Endothelial cell of umbilical vein (primary cell): ENCODE measurements at regions not wholly inside any gene's neighbourhood (a gene's known extent, or its start where the extent isn't known, plus 50 kb on each side); places are given as distances from the start of the nearest gene placed in this dataset.
A peak's percentile ranks its signal among the peaks of the same experiment; 100 is the strongest.

Experiments used
- BruUV-seq: library from RNA; stranded (reverse); fragments of 400-500 nt; replicated peaks from 2 replicates; lab custom pipeline; 2021; lab: Mats Ljungman, UMichigan
- CTCF ChIA-PET: fragments of 300-600, 350-600 bp; sonication (Branson Sonifier 250); formaldehyde crosslinking; loops from one replicate; lab custom pipeline; 2021; ENCODE audit warnings: antibody characterized with exemption, inconsistent platforms; lab: Charles Lee
- POLR2A ChIA-PET: fragments of 300-600, 350-600 bp; sonication (Branson Sonifier 250); formaldehyde crosslinking; loops from one replicate; lab custom pipeline; 2021; ENCODE audit warnings: antibody characterized with exemption, inconsistent platforms; lab: Charles Lee
- DNase-seq: peaks from one replicate; pipeline ENCODE4 v3.0.0-alpha.2; 2011; ENCODE audit warnings: low read depth, low spot score
- FAIRE-seq: peaks from 2 replicates; lab custom pipeline; 2011; peaks lifted over from hg19 to GRCh38; lab: Jason Lieb, UNC
- H2AFZ ChIP-seq: 2 replicates; pipeline ENCODE4 v1.6.0; 2012; ENCODE audit warnings: low read depth, low read length, control low read depth, inconsistent platforms
- H3K27ac ChIP-seq: 2 replicates; pipeline ENCODE4 v1.5.1; 2011; ENCODE audit warnings: low read depth, mild to moderate bottlenecking, control low read depth, low read length, moderate library complexity; ENCODE audit not compliant: insufficient read depth
- H3K27me3 ChIP-seq, 2 experiments: 2 replicates each; pipeline versions ENCODE4 v1.6.0 to v1.6.1; 2011; ENCODE audit warnings: low read length in 2 of 2, mixed read lengths in 1 of 2; ENCODE audit not compliant: control insufficient read depth in 2 of 2, insufficient read depth in 2 of 2
- H3K36me3 ChIP-seq, 2 experiments: 2 replicates in 1 of 2; 3 replicates in 1 of 2; pipeline ENCODE4 v1.5.1; 2011; ENCODE audit warnings: low read length in 2 of 2, mild to moderate bottlenecking in 1 of 2, moderate library complexity in 1 of 2; ENCODE audit not compliant: control insufficient read depth in 2 of 2, insufficient read depth in 2 of 2; ENCODE audit errors: extremely low read depth in 1 of 2
- H3K4me1 ChIP-seq: 3 replicates; pipeline ENCODE4 v1.5.1; 2011; ENCODE audit warnings: mild to moderate bottlenecking, low read length; ENCODE audit not compliant: control insufficient read depth, insufficient read depth; ENCODE audit errors: extremely low read depth
- H3K4me2 ChIP-seq: 2 replicates; pipeline ENCODE4 v1.6.1; 2011; ENCODE audit warnings: low read length, control low read depth, mixed read lengths; ENCODE audit not compliant: insufficient read depth
- H3K4me3 ChIP-seq, 3 experiments: fragments of 200-600 bp in 1 of 3; sonication (generic), shearing (Covaris generic) in 1 of 3; replicated peaks in 1 of 3; 2 replicates each; pipeline ENCODE4 v1.5.1; 2011 to 2016; ENCODE audit warnings: control low read depth in 3 of 3, low read length in 3 of 3, mild to moderate bottlenecking in 2 of 3, inconsistent platforms in 1 of 3, low read depth in 1 of 3, moderate library complexity in 1 of 3; ENCODE audit not compliant: insufficient read depth in 1 of 3
- H3K79me2 ChIP-seq: 2 replicates; pipeline ENCODE4 v1.6.0; 2012; ENCODE audit warnings: low read length, inconsistent platforms; ENCODE audit not compliant: control insufficient read depth, insufficient read depth
- H3K9ac ChIP-seq: replicated peaks from 2 replicates; pipeline ENCODE3; 2011; ENCODE audit warnings: low read length, control low read depth; ENCODE audit not compliant: insufficient read depth; ENCODE audit errors: extremely low read depth
- H3K9me1 ChIP-seq: replicated peaks from 3 replicates; pipeline ENCODE4 v1.6.0; 2011; ENCODE audit warnings: mild to moderate bottlenecking, low read length; ENCODE audit not compliant: control insufficient read depth, insufficient read depth; ENCODE audit errors: extremely low read depth
- H3K9me3 ChIP-seq: replicated peaks from 2 replicates; pipeline ENCODE4 v1.5.1; 2012; ENCODE audit warnings: low read length, inconsistent platforms; ENCODE audit not compliant: control insufficient read depth, insufficient read depth
- H4K20me1 ChIP-seq: replicated peaks from 2 replicates; pipeline ENCODE3; 2011; ENCODE audit warnings: mild to moderate bottlenecking, low read length; ENCODE audit not compliant: control insufficient read depth, insufficient read depth; ENCODE audit errors: extremely low read depth
- EZH2 ChIP-seq: IDR thresholded peaks from 2 replicates; pipeline ENCODE4 v1.6.1; 2012; ENCODE audit warnings: borderline replicate concordance, low read depth, mild to moderate bottlenecking, moderate library complexity, low read length, inconsistent platforms; ENCODE audit not compliant: severe bottlenecking
- FOS ChIP-seq: IDR thresholded peaks from 2 replicates; pipeline ENCODE4 v1.6.1; 2011; ENCODE audit warnings: mild to moderate bottlenecking, low read length, moderate library complexity, borderline replicate concordance; ENCODE audit not compliant: insufficient read depth
- GATA2 ChIP-seq: IDR thresholded peaks from 2 replicates; pipeline ENCODE4 v1.7.0; 2011; ENCODE audit warnings: low read depth, mild to moderate bottlenecking, moderate library complexity, mixed read lengths, low read length; ENCODE audit not compliant: insufficient read length, insufficient read depth
- JUN ChIP-seq: IDR thresholded peaks from 2 replicates; pipeline ENCODE4 v1.6.1; 2011; ENCODE audit warnings: borderline replicate concordance, low read depth; ENCODE audit not compliant: insufficient read length, insufficient read depth
- MYC ChIP-seq: IDR thresholded peaks from one replicate; pipeline ENCODE4 v1.6.1; 2011; ENCODE audit warnings: mild to moderate bottlenecking, low read depth, low read length
- POLR2A ChIP-seq: IDR thresholded peaks from 2 replicates; pipeline ENCODE4 v1.6.1; 2012; ENCODE audit warnings: low read depth, mild to moderate bottlenecking, control low read depth, low read length
- POLR2AphosphoS5 ChIP-seq: IDR thresholded peaks from 2 replicates; pipeline ENCODE4 v1.6.1; 2012; ENCODE audit warnings: low read depth, mild to moderate bottlenecking, control low read depth, low read length, moderate library complexity; ENCODE audit not compliant: insufficient read depth
- dilution Hi-C: fragments of 300-500 bp; cut with MboI; formaldehyde crosslinking; loops from one replicate; pipeline ENCODE4 v1.15.0; 2019; ENCODE audit warnings: low sequenced_read_pairs; ENCODE audit not compliant: extremely low pct_ligation_motif_present
- intact Hi-C: fragments of 100-400 bp; cut with micrococcal nuclease; formaldehyde crosslinking; loops from one replicate; pipeline ENCODE4 v1.10.0; 2022
- TF ChIP-seq, protein P1 (sequence below), 2 donors: IDR thresholded peaks; 1 replicate in 1 of 2; 2 replicates in 1 of 2; pipeline ENCODE4 v1.5.1; 2011; ENCODE audit warnings: low read length in 2 of 2, mild to moderate bottlenecking in 2 of 2, moderate library complexity in 2 of 2, control low read depth in 1 of 2, inconsistent platforms in 1 of 2, low read depth in 1 of 2; ENCODE audit not compliant: insufficient read depth in 1 of 2; ENCODE audit errors: extremely low read depth in 1 of 2
- TF ChIP-seq, protein P2 (sequence below): IDR thresholded peaks from 2 replicates; pipeline ENCODE4 v1.6.1; 2011; ENCODE audit not compliant: insufficient read depth, insufficient read length

DNA sequence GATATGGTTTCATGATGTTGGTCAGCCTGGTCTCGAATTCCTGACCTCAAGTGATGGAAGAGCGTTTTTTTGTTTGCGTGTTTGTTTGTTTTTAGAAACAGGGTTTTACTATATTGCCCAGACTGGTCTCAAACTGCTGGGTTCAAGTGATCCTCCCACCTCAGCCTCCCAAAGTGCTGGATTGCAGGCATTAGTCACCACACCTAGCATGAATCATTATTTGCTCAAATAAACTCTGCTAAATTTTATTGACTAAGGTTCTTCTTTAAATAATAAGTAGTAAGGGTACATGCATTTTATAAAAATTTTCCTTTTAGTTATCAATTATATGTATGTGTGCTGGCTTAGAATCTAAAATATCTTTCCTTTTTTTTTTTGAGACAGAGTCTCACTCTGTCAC, 52.9 kb downstream of the ZBTB9 start:
- no peaks in the 10 kb centered on the region for H3K79me2 ChIP-seq
- H3K27ac ChIP-seq = no peak overlapping the region
- DNase-seq = no peak
- no peaks in the 10 kb centered on the region for H4K20me1 ChIP-seq
- H3K4me2 ChIP-seq = no peak overlapping the region
- H3K4me3 ChIP-seq = no peak overlapping the region
- no peak overlapping the region for H3K9ac ChIP-seq
- no peak overlapping the region for H2AFZ ChIP-seq
- H3K9me1 ChIP-seq = no peaks in the 10 kb centered on the region
- no peak for FAIRE-seq
- H3K9me3 ChIP-seq = no peaks in the 10 kb centered on the region
- H3K36me3 ChIP-seq = no peaks in the 10 kb centered on the region
- no TSS peak for BruUV-seq
- H3K4me1 ChIP-seq = no peaks in the 10 kb centered on the region
- dilution Hi-C loops (no loop called here), intact Hi-C loops (no loop called here)
- TF ChIP-seq GATA2 = no peak
- TF ChIP-seq, protein P1, sequence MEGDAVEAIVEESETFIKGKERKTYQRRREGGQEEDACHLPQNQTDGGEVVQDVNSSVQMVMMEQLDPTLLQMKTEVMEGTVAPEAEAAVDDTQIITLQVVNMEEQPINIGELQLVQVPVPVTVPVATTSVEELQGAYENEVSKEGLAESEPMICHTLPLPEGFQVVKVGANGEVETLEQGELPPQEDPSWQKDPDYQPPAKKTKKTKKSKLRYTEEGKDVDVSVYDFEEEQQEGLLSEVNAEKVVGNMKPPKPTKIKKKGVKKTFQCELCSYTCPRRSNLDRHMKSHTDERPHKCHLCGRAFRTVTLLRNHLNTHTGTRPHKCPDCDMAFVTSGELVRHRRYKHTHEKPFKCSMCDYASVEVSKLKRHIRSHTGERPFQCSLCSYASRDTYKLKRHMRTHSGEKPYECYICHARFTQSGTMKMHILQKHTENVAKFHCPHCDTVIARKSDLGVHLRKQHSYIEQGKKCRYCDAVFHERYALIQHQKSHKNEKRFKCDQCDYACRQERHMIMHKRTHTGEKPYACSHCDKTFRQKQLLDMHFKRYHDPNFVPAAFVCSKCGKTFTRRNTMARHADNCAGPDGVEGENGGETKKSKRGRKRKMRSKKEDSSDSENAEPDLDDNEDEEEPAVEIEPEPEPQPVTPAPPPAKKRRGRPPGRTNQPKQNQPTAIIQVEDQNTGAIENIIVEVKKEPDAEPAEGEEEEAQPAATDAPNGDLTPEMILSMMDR (IDR thresholded peaks at IDR 0.05; ENCODE audit: extremely low read depth in 1 of 2, insufficient read depth in 1 of 2, low read depth in 1 of 2, low read length in 2 of 2) = no peak
- no peak for TF ChIP-seq JUN
- CTCF ChIA-PET = no interaction called here
- peaks cover 0 to 10% of the 10 kb centered on the region in 2 experiments for H3K27me3 ChIP-seq
- POLR2A ChIA-PET = no interaction called here

DNA sequence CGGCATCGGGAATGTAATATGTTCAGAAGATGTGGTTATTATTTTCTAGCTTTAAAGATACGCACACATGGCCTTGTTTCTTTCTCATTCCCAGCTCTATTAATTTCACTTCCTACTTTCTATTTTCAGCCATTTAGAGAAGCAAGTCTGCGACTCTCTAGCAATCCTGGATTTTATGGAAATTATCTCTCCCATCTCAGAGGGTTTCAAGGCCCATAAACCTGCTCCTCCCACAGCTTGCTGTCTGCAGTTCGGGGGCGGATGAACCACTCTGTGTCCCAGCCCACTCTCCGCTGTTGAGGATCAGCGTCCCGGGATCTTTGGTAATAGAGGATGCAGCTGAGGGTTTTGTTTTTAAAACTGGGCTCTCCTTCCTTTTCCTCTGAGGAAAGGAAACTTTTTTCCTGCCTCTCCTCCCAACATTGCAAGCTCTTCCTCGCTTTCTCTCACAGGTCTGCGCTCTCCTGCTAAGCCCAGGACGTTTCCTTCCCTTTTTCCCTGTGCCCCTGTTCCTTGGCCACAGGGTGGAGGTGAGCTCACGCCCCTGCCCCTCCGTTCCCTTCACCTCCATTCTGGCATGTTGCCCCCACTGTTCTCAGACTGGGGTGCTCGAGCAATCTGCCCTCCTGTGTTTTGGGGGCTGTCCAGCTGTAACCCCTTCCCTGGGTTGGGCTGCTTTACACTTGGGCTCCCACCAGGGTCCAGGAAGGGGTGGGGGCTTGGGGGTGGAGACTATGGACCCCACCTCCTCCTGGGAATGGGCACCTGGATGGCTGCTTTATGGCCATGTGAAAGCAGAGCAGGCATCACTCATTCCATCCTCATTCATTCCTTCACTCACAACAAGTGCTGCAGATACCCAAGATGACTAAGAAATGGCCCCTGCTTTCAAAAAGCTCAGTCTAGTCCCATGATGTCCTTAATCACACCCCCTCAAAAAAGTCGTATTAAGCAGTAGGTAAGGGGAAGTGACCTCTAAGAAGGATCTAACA, 54.9 kb downstream of the ZBTB9 start:
- Histone ChIP-seq H4K20me1 (no peaks in the 10 kb centered on the region), H3K27me3 (peaks cover 0 to 10% of the 10 kb centered on the region in 2 experiments), H3K9me3 (no peaks in the 10 kb centered on the region), H3K4me2 (no peak overlapping the region), H3K9me1 (no peaks in the 10 kb centered on the region), H3K4me3 (no peak overlapping the region), H2AFZ (no peak overlapping the region), H3K79me2 (no peaks in the 10 kb centered on the region), H3K36me3 (no peaks in the 10 kb centered on the region), H3K27ac (no peak overlapping the region), H3K4me1 (no peaks in the 10 kb centered on the region), H3K9ac (no peak overlapping the region)
- POLR2A ChIA-PET = no interaction called here
- intact Hi-C loops (no loop called here), dilution Hi-C loops (no loop called here)
- no TSS peak for BruUV-seq
- FAIRE-seq = no peak
- no peak for TF ChIP-seq FOS
- no peak for TF ChIP-seq POLR2A
- TF ChIP-seq, protein P1 (IDR thresholded peaks at IDR 0.05; ENCODE audit: extremely low read depth in 1 of 2, insufficient read depth in 1 of 2, low read depth in 1 of 2, low read length in 2 of 2) = no peak
- no peak for TF ChIP-seq POLR2AphosphoS5
- TF ChIP-seq GATA2 = no peak
- no peak for TF ChIP-seq EZH2
- no peak for TF ChIP-seq JUN
- TF ChIP-seq, protein P2, sequence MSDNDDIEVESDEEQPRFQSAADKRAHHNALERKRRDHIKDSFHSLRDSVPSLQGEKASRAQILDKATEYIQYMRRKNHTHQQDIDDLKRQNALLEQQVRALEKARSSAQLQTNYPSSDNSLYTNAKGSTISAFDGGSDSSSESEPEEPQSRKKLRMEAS = no peak
- no peak for TF ChIP-seq MYC
- peak; percentile 8 for DNase-seq
- CTCF ChIA-PET = interaction anchor here (0.8 to 1.3 kb wide), 3 partner anchors 8 to 91 kb away, joined by 3 to 5 read pairs (median 3); partner anchors contain the start of gene CUTA
